Mesendoderm (in vitro differentiated cells): ENCODE measurements at regions not wholly inside any gene's neighbourhood (a gene's known extent, or its start where the extent isn't known, plus 50 kb on each side); places are given as distances from the start of the nearest gene placed in this dataset.

ENCODE experiments used
- DNase-seq: peaks from one replicate; pipeline ENCODE4 v3.0.0; 2013
- H2AK5ac ChIP-seq: 2 replicates; pipeline ENCODE4 v1.6.1; 2013; ENCODE audit warnings: low read length, inconsistent platforms
- H2BK120ac ChIP-seq: 2 replicates; pipeline ENCODE4 v1.6.1; 2013; ENCODE audit warnings: low read depth, mild to moderate bottlenecking, low read length, moderate library complexity, mixed read lengths
- H2BK15ac ChIP-seq: replicated peaks from 2 replicates; pipeline ENCODE4 v1.6.1; 2013; ENCODE audit warnings: low read depth, mild to moderate bottlenecking, moderate library complexity
- H2BK5ac ChIP-seq: 2 replicates; pipeline ENCODE4 v1.6.1; 2013; ENCODE audit warnings: low read length, inconsistent platforms
- H3K18ac ChIP-seq: 2 replicates; pipeline ENCODE4 v1.6.1; 2013; ENCODE audit warnings: mild to moderate bottlenecking, low read length, mixed read lengths
- H3K23ac ChIP-seq: one replicate; pipeline ENCODE4 v1.6.1; 2013; ENCODE audit warnings: low read length
- H3K27ac ChIP-seq: 2 replicates; pipeline ENCODE4 v1.5.1; 2013; ENCODE audit warnings: low read depth, mild to moderate bottlenecking, inconsistent platforms, low read length, moderate library complexity
- H3K27me3 ChIP-seq: 2 replicates; pipeline ENCODE4 v1.6.1; 2013; ENCODE audit warnings: low read length, control low read depth, mild to moderate bottlenecking, inconsistent platforms; ENCODE audit not compliant: insufficient read depth, poor library complexity
- H3K36me3 ChIP-seq: 2 replicates; pipeline ENCODE4 v1.6.1; 2013; ENCODE audit warnings: low read length, inconsistent platforms; ENCODE audit not compliant: control insufficient read depth, insufficient read depth
- H3K4ac ChIP-seq: one replicate; pipeline ENCODE4 v1.6.1; 2013; ENCODE audit warnings: low read depth, mild to moderate bottlenecking, low read length, moderate library complexity
- H3K4me1 ChIP-seq: 2 replicates; pipeline ENCODE4 v1.6.1; 2013; ENCODE audit warnings: low read depth, low read length, inconsistent platforms; ENCODE audit not compliant: control insufficient read depth
- H3K4me2 ChIP-seq: 2 replicates; pipeline ENCODE4 v1.6.1; 2013; ENCODE audit warnings: low read length
- H3K4me3 ChIP-seq: 2 replicates; pipeline ENCODE4 v1.5.1; 2013; ENCODE audit warnings: mild to moderate bottlenecking, low read length
- H3K56ac ChIP-seq: one replicate; pipeline ENCODE4 v1.6.1; 2013; ENCODE audit warnings: low read length
- H3K79me1 ChIP-seq: 2 replicates; pipeline ENCODE4 v1.6.1; 2013; ENCODE audit warnings: low read length, inconsistent platforms
- H3K79me2 ChIP-seq: 2 replicates; pipeline ENCODE4 v1.6.1; 2013; ENCODE audit warnings: mild to moderate bottlenecking, low read length; ENCODE audit not compliant: control insufficient read depth, insufficient read depth
- H3K9ac ChIP-seq: 2 replicates; pipeline ENCODE4 v1.6.1; 2013; ENCODE audit warnings: low read length, inconsistent platforms
- H4K5ac ChIP-seq: one replicate; pipeline ENCODE4 v1.6.1; 2013; ENCODE audit warnings: low read length
- H4K8ac ChIP-seq: one replicate; pipeline ENCODE4 v1.6.1; 2013; ENCODE audit warnings: low read depth, mild to moderate bottlenecking, control low read depth, low read length, moderate library complexity
- WGBS: extraction: QIAGEN DNeasy Blood & Tissue Kit; methylation state at CpG from one replicate; pipeline ENCODE4 v1.1.7; 2013; ENCODE audit warnings: low lambda C conversion rate, missing lambda C conversion rate; ENCODE audit not compliant: insufficient coverage; ENCODE audit errors: extremely low coverage; 5-methylcytosine and 5-hydroxymethylcytosine counted together

GRCh38 chr2:57937456-57937855 is 109.2 kb upstream of the VRK2 start:
- Histone ChIP-seq H3K4me2 (no peak overlapping the region), H3K56ac (no peak overlapping the region), H3K36me3 (no peaks in the 10 kb centered on the region), H2AK5ac (no peak overlapping the region), H3K23ac (no peak overlapping the region), H3K9ac (no peak overlapping the region), H2BK15ac (no peak overlapping the region), H4K5ac (no peak overlapping the region), H3K18ac (no peak overlapping the region), H4K8ac (no peak overlapping the region), H3K27ac (no peak overlapping the region), H3K27me3 (no peaks in the 10 kb centered on the region), H3K4me3 (no peak overlapping the region), H2BK5ac (no peak overlapping the region), H3K4ac (no peak overlapping the region), H3K79me1 (no peaks in the 10 kb centered on the region), H3K4me1 (no peaks in the 10 kb centered on the region), H2BK120ac (no peak overlapping the region), H3K79me2 (no peaks in the 10 kb centered on the region)
- DNase-seq, result no peak
- WGBS, result no CpG with 5 or more reads among the region's 3 CpGs

GRCh38 chr2:57941816-57942215 is 104.8 kb upstream of the VRK2 start:
- H3K4me1 ChIP-seq, result no peaks in the 10 kb centered on the region
- H3K36me3 ChIP-seq, result no peaks in the 10 kb centered on the region
- no peak overlapping the region for H3K4me2 ChIP-seq
- H3K56ac ChIP-seq, result no peak overlapping the region
- no peak overlapping the region for H4K5ac ChIP-seq
- no peak overlapping the region for H2BK120ac ChIP-seq
- no peaks in the 10 kb centered on the region for H3K79me2 ChIP-seq
- no peak overlapping the region for H3K4ac ChIP-seq
- WGBS, result no CpG with 5 or more reads among the region's 1 CpG
- H3K23ac ChIP-seq, result no peak overlapping the region
- H2AK5ac ChIP-seq, result no peak overlapping the region
- H3K18ac ChIP-seq, result no peak overlapping the region
- H3K27ac ChIP-seq, result no peak overlapping the region
- H2BK5ac ChIP-seq, result no peak overlapping the region
- no peak overlapping the region for H4K8ac ChIP-seq
- H2BK15ac ChIP-seq, result no peak overlapping the region
- no peaks in the 10 kb centered on the region for H3K79me1 ChIP-seq
- H3K4me3 ChIP-seq, result no peak overlapping the region
- no peaks in the 10 kb centered on the region for H3K27me3 ChIP-seq
- no peak for DNase-seq
- H3K9ac ChIP-seq, result no peak overlapping the region

- H3K4ac ChIP-seq, result no peak overlapping the region
- H3K4me3 ChIP-seq, result no peak overlapping the region
- H3K4me1 ChIP-seq, result no peaks in the 10 kb centered on the region
- H4K8ac ChIP-seq, result no peak overlapping the region
- no peak overlapping the region for H3K4me2 ChIP-seq
- no peak overlapping the region for H2BK5ac ChIP-seq
- no peaks in the 10 kb centered on the region for H3K36me3 ChIP-seq
- H3K79me1 ChIP-seq, result no peaks in the 10 kb centered on the region
- H2AK5ac ChIP-seq, result no peak overlapping the region
- no peak overlapping the region for H3K9ac ChIP-seq
- H3K23ac ChIP-seq, result no peak overlapping the region
- no peak overlapping the region for H2BK15ac ChIP-seq
- H4K5ac ChIP-seq, result no peak overlapping the region
- H3K79me2 ChIP-seq, result no peaks in the 10 kb centered on the region
- peak; percentile 82 for DNase-seq
- H3K18ac ChIP-seq, result no peak overlapping the region
- no peak overlapping the region for H3K56ac ChIP-seq
- H3K27me3 ChIP-seq, result no peaks in the 10 kb centered on the region
- H3K27ac ChIP-seq, result no peak overlapping the region
- H2BK120ac ChIP-seq, result no peak overlapping the region
These were observed 103.3 kb upstream of the VRK2 start for GRCh38 chr2:57943315-57943714.

GRCh38 chr2:57947398-57947797 is 99.2 kb upstream of the VRK2 start:
- no peak overlapping the region for H2BK15ac ChIP-seq
- DNase-seq, result no peak
- no peaks in the 10 kb centered on the region for H3K36me3 ChIP-seq
- H3K27ac ChIP-seq, result no peak overlapping the region
- H3K4me2 ChIP-seq, result no peak overlapping the region
- H3K27me3 ChIP-seq, result no peaks in the 10 kb centered on the region
- no peak overlapping the region for H3K18ac ChIP-seq
- no peak overlapping the region for H3K9ac ChIP-seq
- no peak overlapping the region for H4K8ac ChIP-seq
- H2BK5ac ChIP-seq, result no peak overlapping the region
- no peak overlapping the region for H3K4ac ChIP-seq
- H4K5ac ChIP-seq, result no peak overlapping the region
- no peak overlapping the region for H2BK120ac ChIP-seq
- no peak overlapping the region for H3K56ac ChIP-seq
- no peak overlapping the region for H3K4me3 ChIP-seq
- no peak overlapping the region for H2AK5ac ChIP-seq
- no peak overlapping the region for H3K23ac ChIP-seq
- no peaks in the 10 kb centered on the region for H3K79me2 ChIP-seq
- H3K79me1 ChIP-seq, result no peaks in the 10 kb centered on the region
- no peaks in the 10 kb centered on the region for H3K4me1 ChIP-seq

- H3K18ac ChIP-seq, result no peak overlapping the region
- no peaks in the 10 kb centered on the region for H3K27me3 ChIP-seq
- H3K4me1 ChIP-seq, result no peaks in the 10 kb centered on the region
- no peak overlapping the region for H4K8ac ChIP-seq
- no peak overlapping the region for H3K4me3 ChIP-seq
- no peak overlapping the region for H2AK5ac ChIP-seq
- H2BK120ac ChIP-seq, result no peak overlapping the region
- no peak overlapping the region for H3K4ac ChIP-seq
- H4K5ac ChIP-seq, result no peak overlapping the region
- H3K56ac ChIP-seq, result no peak overlapping the region
- no peak overlapping the region for H3K27ac ChIP-seq
- DNase-seq, result no peak
- H2BK5ac ChIP-seq, result no peak overlapping the region
- no peak overlapping the region for H3K9ac ChIP-seq
- no peak overlapping the region for H2BK15ac ChIP-seq
- no CpG with 5 or more reads among the region's 1 CpG for WGBS
- H3K79me1 ChIP-seq, result no peaks in the 10 kb centered on the region
- no peak overlapping the region for H3K4me2 ChIP-seq
- no peak overlapping the region for H3K23ac ChIP-seq
- no peaks in the 10 kb centered on the region for H3K36me3 ChIP-seq
- no peaks in the 10 kb centered on the region for H3K79me2 ChIP-seq
These were observed 92.6 kb upstream of the VRK2 start for GRCh38 chr2:57954020-57954419.

- H3K79me1 ChIP-seq, result no peaks in the 10 kb centered on the region
- no peak overlapping the region for H3K23ac ChIP-seq
- no peaks in the 10 kb centered on the region for H3K27me3 ChIP-seq
- no peak overlapping the region for H3K4me2 ChIP-seq
- no peak overlapping the region for H4K8ac ChIP-seq
- H2BK120ac ChIP-seq, result no peak overlapping the region
- no peaks in the 10 kb centered on the region for H3K79me2 ChIP-seq
- H2BK15ac ChIP-seq, result no peak overlapping the region
- no peak overlapping the region for H3K4me3 ChIP-seq
- no peak overlapping the region for H2AK5ac ChIP-seq
- no peak overlapping the region for H2BK5ac ChIP-seq
- no peak overlapping the region for H3K4ac ChIP-seq
- WGBS, result no CpG with 5 or more reads among the region's 3 CpGs
- no peak overlapping the region for H4K5ac ChIP-seq
- H3K9ac ChIP-seq, result no peak overlapping the region
- no peak overlapping the region for H3K56ac ChIP-seq
- H3K4me1 ChIP-seq, result no peaks in the 10 kb centered on the region
- no peak overlapping the region for H3K18ac ChIP-seq
- DNase-seq, result no peak
- H3K36me3 ChIP-seq, result no peaks in the 10 kb centered on the region
- no peak overlapping the region for H3K27ac ChIP-seq
These were observed 89.4 kb upstream of the VRK2 start for GRCh38 chr2:57957238-57957637.
